Heart left ventricle (tissue), 16 donors: ENCODE measurements at regions not wholly inside any gene's neighbourhood (a gene's known extent, or its start where the extent isn't known, plus 50 kb on each side); places are given as distances from the start of the nearest gene placed in this dataset.

Experiments
- ATAC-seq, 4 donors: fragments of 200-7000 bp; cut with Tn5 transposase; one replicate each; pipeline ENCODE4 v1.9.1; 2020 to 2022; ENCODE audit warnings: moderate library complexity in 4 of 4, mild to moderate bottlenecking in 3 of 4, moderate number of reproducible peaks in 1 of 4
- DNase-seq, 5 donors: peaks; one replicate each; pipeline ENCODE4 v3.0.0-alpha.2; 2020
- H3K27ac ChIP-seq, 12 donors: fragments of 200-600 bp; sonication (generic) in 4 of 12; one replicate each; pipeline versions ENCODE4 v1.5.0 to v1.8.0; 2016 to 2022; ENCODE audit warnings: mild to moderate bottlenecking in 2 of 12
- H3K27me3 ChIP-seq, 9 donors: fragments of 200-600 bp; sonication (generic) in 2 of 9; one replicate each; pipeline versions ENCODE4 v1.5.1 to v1.8.0; 2016 to 2022; ENCODE audit warnings: mild to moderate bottlenecking in 3 of 9
- H3K36me3 ChIP-seq, 9 donors: fragments of 200-600 bp; sonication (generic) in 2 of 9; one replicate each; pipeline versions ENCODE4 v1.5.0 to v1.8.0; 2018 to 2022; ENCODE audit warnings: mild to moderate bottlenecking in 2 of 9
- H3K4me1 ChIP-seq, 12 donors: fragments of 200-600 bp; sonication (generic) in 4 of 12; one replicate each; pipeline versions ENCODE4 v1.5.0 to v1.8.0; 2016 to 2022; ENCODE audit warnings: mild to moderate bottlenecking in 3 of 12
- H3K4me3 ChIP-seq, 12 donors: fragments of 200-600 bp; sonication (generic) in 4 of 12; one replicate each; pipeline versions ENCODE4 v1.5.0 to v1.8.0; 2017 to 2022; ENCODE audit warnings: mild to moderate bottlenecking in 9 of 12, moderate library complexity in 4 of 12
- H3K9me3 ChIP-seq, 12 donors: fragments of 200-600 bp; sonication (generic) in 4 of 12; one replicate each; pipeline versions ENCODE4 v1.5.0 to v1.8.0; 2016 to 2022; ENCODE audit warnings: mild to moderate bottlenecking in 1 of 12
- POLR2A ChIP-seq, 2 donors: fragments of 450-650 bp; IDR thresholded peaks; one replicate each; pipeline ENCODE4 v1.6.1; 2017; ENCODE audit warnings: antibody characterized with exemption in 2 of 2, mild to moderate bottlenecking in 2 of 2, moderate library complexity in 2 of 2
- WGBS, 4 donors: extraction: QIAGEN DNeasy Blood & Tissue Kit in 2 of 4; methylation state at CpG; one replicate each; pipeline versions ENCODE4 v1.1.5 to v1.1.7; 2013 to 2018; 5-methylcytosine and 5-hydroxymethylcytosine counted together
- intact Hi-C, 10 donors: fragments of 100-400 bp; cut with DNase I; formaldehyde crosslinking; loops; one replicate each; pipeline versions ENCODE4 v1.11.1 to v1.14.2; 2022
- TF ChIP-seq, protein P1 (sequence below), 12 donors: fragments of 200-600 bp; sonication (generic) in 4 of 12; IDR thresholded peaks; one replicate each; pipeline versions ENCODE4 v1.5.0 to v1.8.0; 2018 to 2022; ENCODE audit warnings: antibody characterized with exemption in 12 of 12, mild to moderate bottlenecking in 5 of 12
- donor health status: ischemic (EF 13 %, LVEDD 7.1; RV severe dilation, severe dysfunction).
- donor health status: healthy with polysubstance abuse.
- donor health status: DM: no; HTN: yes; CAD: no.
- donor health status: DM: no; HTN: no; CAD: no.
- donor health status: ischemic (EF 25% LVEDD 6.9; RV normal size, moderate dysfunction).
- donor health status: ischemic (EF 25% LVEDD 5.7; RV mildly dilated, moderate dysfunction).
- donor health status: healthy.
- donor health status: DM: yes; HTN: yes; CAD: no.
- donor health status: ischemic (EF 35%, LVEDD 5.7; RV mildly dilated, moderate dysfunction).
- donor health status: nonischemic (EF 11% LVEDD 7.7; RV severe dilation, severe dysfunction).
- donor health status: DM: yes; HTN: yes; CAD: no.
- donor health status: PGD.
- donor health status: ischemic (EF 29% LVEDD 5.4; RV normal size, mild dysfunction).
- donor health status: nonischemic (EF 23%, LVEDD 6.1; RV moderate dilation, normal function).

DNA sequence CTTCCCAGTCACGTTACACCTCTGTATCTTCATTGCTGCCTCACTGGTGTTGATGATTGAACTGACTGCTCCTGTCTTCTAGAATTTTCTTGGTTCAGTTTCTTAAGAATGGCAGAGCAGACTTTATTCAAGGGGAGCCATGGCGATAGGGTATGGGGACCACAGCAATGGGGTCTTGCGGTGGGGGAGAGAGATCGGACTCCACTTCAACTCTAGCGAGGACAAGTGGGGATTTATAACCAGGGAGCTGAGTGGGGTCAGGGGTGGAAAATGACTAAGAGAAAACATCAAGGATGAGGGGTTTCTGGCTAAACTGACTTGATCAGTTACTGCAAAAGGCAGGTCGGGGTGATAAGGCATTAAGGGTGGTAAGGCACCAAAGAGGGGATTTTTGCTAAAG lies 156.4 kb downstream of the CD83 start:
- peaks cover 0 to 4% (median 0%) of the 10 kb centered on the region in 12 donors for H3K9me3 ChIP-seq
- no peak overlapping the region for H3K27ac ChIP-seq
- intact Hi-C loops, result no loop called here
- WGBS, 4 donors, result 94 to 97% (median 97%) methylated on average over 6 of the region's 6 CpGs
- DNase-seq (no peak), ATAC-seq (no peak)
- H3K27me3 ChIP-seq, result no peaks in the 10 kb centered on the region
- peaks cover 0 to 65% (median 19%) of the 10 kb centered on the region in 12 donors for H3K4me1 ChIP-seq
- no peak overlapping the region for H3K4me3 ChIP-seq
- no peaks in the 10 kb centered on the region for H3K36me3 ChIP-seq
- TF ChIP-seq, protein P1, sequence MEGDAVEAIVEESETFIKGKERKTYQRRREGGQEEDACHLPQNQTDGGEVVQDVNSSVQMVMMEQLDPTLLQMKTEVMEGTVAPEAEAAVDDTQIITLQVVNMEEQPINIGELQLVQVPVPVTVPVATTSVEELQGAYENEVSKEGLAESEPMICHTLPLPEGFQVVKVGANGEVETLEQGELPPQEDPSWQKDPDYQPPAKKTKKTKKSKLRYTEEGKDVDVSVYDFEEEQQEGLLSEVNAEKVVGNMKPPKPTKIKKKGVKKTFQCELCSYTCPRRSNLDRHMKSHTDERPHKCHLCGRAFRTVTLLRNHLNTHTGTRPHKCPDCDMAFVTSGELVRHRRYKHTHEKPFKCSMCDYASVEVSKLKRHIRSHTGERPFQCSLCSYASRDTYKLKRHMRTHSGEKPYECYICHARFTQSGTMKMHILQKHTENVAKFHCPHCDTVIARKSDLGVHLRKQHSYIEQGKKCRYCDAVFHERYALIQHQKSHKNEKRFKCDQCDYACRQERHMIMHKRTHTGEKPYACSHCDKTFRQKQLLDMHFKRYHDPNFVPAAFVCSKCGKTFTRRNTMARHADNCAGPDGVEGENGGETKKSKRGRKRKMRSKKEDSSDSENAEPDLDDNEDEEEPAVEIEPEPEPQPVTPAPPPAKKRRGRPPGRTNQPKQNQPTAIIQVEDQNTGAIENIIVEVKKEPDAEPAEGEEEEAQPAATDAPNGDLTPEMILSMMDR (IDR thresholded peaks at IDR 0.05), result no peak
- no peak for TF ChIP-seq POLR2A (IDR thresholded peaks at IDR 0.05)

DNA sequence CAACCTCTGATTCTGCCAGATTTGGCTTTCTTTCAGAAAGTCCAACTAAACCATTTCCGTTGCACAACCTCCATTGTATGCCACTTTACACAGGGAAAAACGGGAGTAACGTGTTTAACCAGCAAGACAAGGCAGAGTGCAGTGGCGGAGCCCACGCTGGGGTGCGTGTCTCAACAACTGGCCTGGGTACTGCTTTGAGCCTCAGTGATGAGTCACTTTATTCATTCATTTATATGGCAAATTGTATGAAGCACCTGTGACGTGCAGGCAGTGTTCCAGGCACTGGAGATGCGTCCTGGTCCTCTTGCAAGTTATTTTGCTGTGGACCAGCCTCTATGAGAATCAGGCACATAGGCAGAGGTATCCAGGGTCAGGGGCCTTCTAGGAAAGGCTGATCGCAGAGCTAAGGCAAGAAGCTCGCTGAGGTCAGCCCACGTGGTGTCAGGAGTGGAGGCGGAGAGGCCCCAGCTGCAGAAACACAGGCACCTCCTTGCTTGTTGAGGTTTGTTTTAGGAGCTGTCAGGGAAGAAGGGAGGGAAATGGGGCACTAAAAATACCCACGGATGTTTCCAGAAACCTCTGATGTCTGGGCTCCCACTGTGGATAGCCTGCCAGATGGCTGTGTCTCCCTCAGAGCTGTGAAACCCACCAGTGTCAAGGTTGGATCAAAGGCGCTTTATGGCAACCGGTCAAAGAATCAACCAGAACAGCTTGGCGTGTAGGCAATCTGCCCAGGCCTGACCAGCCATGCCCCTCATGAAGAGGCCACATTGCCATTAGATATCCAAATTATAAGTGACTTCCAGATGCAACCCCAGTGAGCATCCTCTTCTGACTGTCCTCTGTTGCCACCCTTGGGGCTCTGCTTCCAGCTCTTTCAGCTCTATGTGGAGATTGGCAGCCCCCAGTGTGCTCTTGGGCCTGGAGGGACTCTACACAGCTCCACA lies 157.2 kb downstream of the CD83 start:
- Histone ChIP-seq H3K36me3 (no peaks in the 10 kb centered on the region), H3K4me3 (no peak overlapping the region), H3K27me3 (no peaks in the 10 kb centered on the region), H3K9me3 (peaks cover 0 to 4% (median 0%) of the 10 kb centered on the region in 12 donors), H3K4me1 (peaks cover 0 to 65% (median 19%) of the 10 kb centered on the region in 12 donors), H3K27ac (no peak overlapping the region)
- WGBS, 4 donors, result 80 to 88% (median 83%) methylated on average over 16 of the region's 16 CpGs
- ATAC-seq, result peak in 1 of 4 donors; percentile 26
- intact Hi-C loops, result no loop called here
- DNase-seq, result no peak
- TF ChIP-seq, protein P1 (IDR thresholded peaks at IDR 0.05), result no peak
- TF ChIP-seq POLR2A (IDR thresholded peaks at IDR 0.05), result no peak

DNA sequence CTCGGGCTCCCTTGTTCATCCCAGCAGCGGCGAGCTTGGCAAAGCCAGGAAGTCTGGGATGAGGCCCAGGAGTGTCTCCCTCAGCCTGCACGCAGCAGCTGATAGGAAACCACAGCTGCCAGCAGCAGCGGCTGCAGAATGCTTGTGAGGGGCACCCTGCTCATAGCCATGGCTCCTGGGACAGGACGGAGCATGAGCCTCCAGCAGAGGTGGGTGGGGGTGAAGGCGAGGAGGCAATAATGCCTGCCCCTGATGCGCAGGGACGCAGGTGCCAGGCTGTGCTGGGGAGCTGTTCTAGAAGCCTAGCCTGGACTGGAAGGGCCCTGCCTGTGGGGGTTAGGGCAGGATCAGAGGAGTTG lies 157.9 kb downstream of the CD83 start:
- intact Hi-C loops, result no loop called here
- peak; percentile 47 to 72 (median 52) for DNase-seq
- H3K27me3 ChIP-seq, result no peaks in the 10 kb centered on the region
- 41 to 57% (median 49%) methylated on average over 7 to 9 of the region's 9 CpGs for WGBS, 4 donors
- no peak for TF ChIP-seq POLR2A (IDR thresholded peaks at IDR 0.05)
- TF ChIP-seq, protein P1 (IDR thresholded peaks at IDR 0.05), result no peak
- H3K36me3 ChIP-seq, result no peaks in the 10 kb centered on the region
- peak; percentile 72 to 89 (median 80) for ATAC-seq
- no peak overlapping the region for H3K4me3 ChIP-seq
- H3K27ac ChIP-seq, result no peak overlapping the region
- H3K4me1 ChIP-seq, result peaks cover 0 to 65% (median 19%) of the 10 kb centered on the region in 12 donors
- H3K9me3 ChIP-seq, result peaks cover 0 to 10% (median 2%) of the 10 kb centered on the region in 12 donors

DNA sequence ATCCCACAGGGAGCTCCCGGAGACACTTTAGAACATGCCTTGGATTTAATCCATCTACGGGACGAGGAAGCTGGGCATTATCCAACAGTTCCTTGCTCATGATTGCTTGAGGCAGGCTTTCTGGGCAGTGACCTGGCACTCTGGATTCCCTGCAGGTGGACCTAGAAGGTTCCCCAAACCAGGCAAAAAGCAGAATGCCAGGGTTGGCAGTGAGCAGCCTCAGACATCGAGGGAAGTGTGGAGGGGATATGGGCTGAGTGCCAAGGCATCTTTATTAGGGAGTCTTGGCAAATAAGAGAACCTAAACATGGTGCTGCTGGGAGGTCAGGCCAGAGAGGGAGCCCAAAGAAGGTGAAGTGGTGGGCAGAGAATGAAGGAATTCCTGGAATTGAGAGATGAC lies 158.5 kb downstream of the CD83 start:
- intact Hi-C loops, result no loop called here
- TF ChIP-seq, protein P1 (IDR thresholded peaks at IDR 0.05), result no peak
- no peak for TF ChIP-seq POLR2A (IDR thresholded peaks at IDR 0.05)
- H3K4me3 ChIP-seq, result no peak overlapping the region
- ATAC-seq (no peak), DNase-seq (no peak)
- H3K36me3 ChIP-seq, result no peaks in the 10 kb centered on the region
- H3K27me3 ChIP-seq, result no peaks in the 10 kb centered on the region
- WGBS, 4 donors, result 8 to 46% (median 32%) methylated on average over 3 to 4 of the region's 4 CpGs
- H3K27ac ChIP-seq, result peak overlapping the region in 2 of 12 donors; percentile 29 to 84
- H3K4me1 ChIP-seq, result peaks cover 0 to 60% (median 19%) of the 10 kb centered on the region in 12 donors
- peaks cover 0 to 11% (median 2%) of the 10 kb centered on the region in 12 donors for H3K9me3 ChIP-seq
